Endothelial cell (in vitro differentiated cells): ENCODE measurements at regions not wholly inside any gene's neighbourhood (a gene's known extent, or its start where the extent isn't known, plus 50 kb on each side); places are given as distances from the start of the nearest gene placed in this dataset.
"Not testable (repeated sequence)": the region's sequence is repeated elsewhere in the genome, so short reads cannot be mapped to it uniquely, and the experiment has no call there.

Source experiments
- DNase-seq: peaks from one replicate; pipeline ENCODE4 v3.0.0; 2021; ENCODE audit warnings: low spot score
- H3K27ac Mint-ChIP-seq: one replicate; pipeline ENCODE4 v1.8.0; 2021; ENCODE audit warnings: mixed read lengths, inconsistent platforms; ENCODE audit not compliant: unreplicated experiment
- H3K27me3 Mint-ChIP-seq: one replicate; pipeline ENCODE4 v1.8.0; 2021; ENCODE audit warnings: mild to moderate bottlenecking, moderate library complexity, mixed read lengths, inconsistent platforms; ENCODE audit not compliant: unreplicated experiment
- H3K36me3 Mint-ChIP-seq: one replicate; pipeline ENCODE4 v1.8.0; 2021; ENCODE audit warnings: mild to moderate bottlenecking, low read depth, mixed read lengths, inconsistent platforms; ENCODE audit not compliant: unreplicated experiment
- H3K4me1 Mint-ChIP-seq: one replicate; pipeline ENCODE4 v1.8.0; 2021; ENCODE audit warnings: mild to moderate bottlenecking, mixed read lengths, inconsistent platforms; ENCODE audit not compliant: unreplicated experiment
- H3K4me3 Mint-ChIP-seq: one replicate; pipeline ENCODE4 v1.8.0; 2021; ENCODE audit warnings: mild to moderate bottlenecking, mixed read lengths, inconsistent platforms; ENCODE audit not compliant: unreplicated experiment
- H3K9me3 Mint-ChIP-seq: one replicate; pipeline ENCODE4 v1.8.0; 2021; ENCODE audit warnings: mixed read lengths, inconsistent platforms; ENCODE audit not compliant: unreplicated experiment
- CTCF ChIP-seq: fragments of 200-600 bp; sonication (generic); IDR thresholded peaks from one replicate; pipeline ENCODE4 v1.5.0; 2021; ENCODE audit warnings: antibody characterized with exemption; ENCODE audit not compliant: unreplicated experiment

GRCh38 chr6:140653972-140654371, 1279.5 kb upstream of the CITED2 start:
- no peak for TF ChIP-seq CTCF
- Mint-ChIP-seq H3K36me3 (no peaks in the 10 kb centered on the region), H3K4me3 (no peak overlapping the region), H3K9me3 (no peaks in the 10 kb centered on the region), H3K4me1 (no peaks in the 10 kb centered on the region), H3K27me3 (no peaks in the 10 kb centered on the region), H3K27ac (no peak overlapping the region)
- no peak for DNase-seq

GRCh38 chr6:140653506-140653905, 1279.1 kb upstream of the CITED2 start:
- no peak overlapping the region for H3K4me3 Mint-ChIP-seq
- no peak for TF ChIP-seq CTCF
- H3K27me3 Mint-ChIP-seq: no peaks in the 10 kb centered on the region
- H3K36me3 Mint-ChIP-seq: no peaks in the 10 kb centered on the region
- H3K27ac Mint-ChIP-seq: no peak overlapping the region
- no peaks in the 10 kb centered on the region for H3K9me3 Mint-ChIP-seq
- H3K4me1 Mint-ChIP-seq: no peaks in the 10 kb centered on the region
- DNase-seq: no peak

- H3K9me3 Mint-ChIP-seq: peaks cover 16% of the 10 kb centered on the region
- DNase-seq, H3K27me3 Mint-ChIP-seq, H3K4me3 Mint-ChIP-seq, H3K27ac Mint-ChIP-seq, H3K36me3 Mint-ChIP-seq, H3K4me1 Mint-ChIP-seq: not testable (repeated sequence)
Observed at GRCh38 chr6:140649502-140649901, 1275.1 kb upstream of the CITED2 start.

GRCh38 chr6:140647322-140647721, 1272.9 kb upstream of the CITED2 start:
- not testable (repeated sequence) for DNase-seq, H3K4me1 Mint-ChIP-seq, H3K36me3 Mint-ChIP-seq, H3K27ac Mint-ChIP-seq, H3K4me3 Mint-ChIP-seq, H3K27me3 Mint-ChIP-seq
- H3K9me3 Mint-ChIP-seq: peaks cover 20% of the 10 kb centered on the region

- no peak for DNase-seq
- TF ChIP-seq CTCF: no peak
- Mint-ChIP-seq H3K9me3 (peaks cover 20% of the 10 kb centered on the region), H3K27me3 (no peaks in the 10 kb centered on the region), H3K27ac (no peak overlapping the region), H3K4me1 (no peaks in the 10 kb centered on the region), H3K36me3 (peaks cover 8% of the 10 kb centered on the region), H3K4me3 (no peak overlapping the region)
Observed at GRCh38 chr6:140644017-140644416, 1269.6 kb upstream of the CITED2 start.

- peaks cover 9% of the 10 kb centered on the region for H3K9me3 Mint-ChIP-seq
Observed at GRCh38 chr6:140641412-140641811, 1267.0 kb upstream of the CITED2 start.

More at GRCh38 chr6:140641412-140641811, 1267.0 kb upstream of the CITED2 start:
- no peak for TF ChIP-seq CTCF
- Mint-ChIP-seq H3K27me3 (no peaks in the 10 kb centered on the region), H3K27ac (no peak overlapping the region), H3K36me3 (peaks cover 3% of the 10 kb centered on the region), H3K4me1 (no peaks in the 10 kb centered on the region), H3K4me3 (no peak overlapping the region)
- no peak for DNase-seq
